NT2/D1 (cell line): ENCODE measurements at regions not wholly inside any gene's neighbourhood (a gene's known extent, or its start where the extent isn't known, plus 50 kb on each side); places are given as distances from the start of the nearest gene placed in this dataset.

Source experiments
- SUZ12 ChIP-seq: IDR thresholded peaks from 2 replicates; pipeline ENCODE4 v1.6.1; 2011; ENCODE audit not compliant: insufficient read length, insufficient read depth; ENCODE audit errors: extremely low read depth
- YY1 ChIP-seq: IDR thresholded peaks from 2 replicates; pipeline ENCODE4 v1.6.1; 2011; ENCODE audit not compliant: insufficient read length, insufficient read depth
- ZNF274 ChIP-seq: IDR thresholded peaks from 2 replicates; pipeline ENCODE4 v1.6.1; 2011; ENCODE audit warnings: mild to moderate bottlenecking, low read depth, low read length

- TF ChIP-seq ZNF274 (no peak), YY1 (no peak), SUZ12 (no peak)
These were observed 271.4 kb downstream of the TBX15 start for GRCh38 chr1:118716775-118717174.
